Keratinocyte (primary cell): ENCODE measurements at regions not wholly inside any gene's neighbourhood (a gene's known extent, or its start where the extent isn't known, plus 50 kb on each side); places are given as distances from the start of the nearest gene placed in this dataset.

Experiments
- DNase-seq: peaks from one replicate; pipeline ENCODE4 v3.0.0-alpha.2; 2011; ENCODE audit warnings: low read depth, missing footprints, low spot score
- FAIRE-seq: peaks from 2 replicates; lab custom pipeline; 2011; peaks lifted over from hg19 to GRCh38; lab: Jason Lieb, UNC
- H2AFZ ChIP-seq: 2 replicates; pipeline ENCODE4 v1.6.0; 2012; ENCODE audit warnings: low read length, control low read depth, inconsistent platforms; ENCODE audit not compliant: control insufficient read depth
- H3K27ac ChIP-seq: 2 replicates; pipeline ENCODE4 v1.5.1; 2011; ENCODE audit warnings: low read length; ENCODE audit not compliant: control insufficient read depth, insufficient read depth
- H3K27me3 ChIP-seq: 3 replicates; pipeline ENCODE4 v1.6.0; 2011; ENCODE audit warnings: low read length; ENCODE audit not compliant: control insufficient read depth, insufficient read depth; ENCODE audit errors: extremely low read depth
- H3K36me3 ChIP-seq, 2 experiments: 2 replicates in 1 of 2; 3 replicates in 1 of 2; pipeline ENCODE4 v1.5.1; 2011; ENCODE audit warnings: low read length in 2 of 2, mild to moderate bottlenecking in 1 of 2; ENCODE audit not compliant: control insufficient read depth in 2 of 2, insufficient read depth in 2 of 2; ENCODE audit errors: extremely low read depth in 1 of 2
- H3K4me1 ChIP-seq: 3 replicates; pipeline ENCODE4 v1.5.1; 2011; ENCODE audit warnings: low read length; ENCODE audit not compliant: control insufficient read depth, insufficient read depth; ENCODE audit errors: extremely low read depth
- H3K4me2 ChIP-seq: 3 replicates; pipeline ENCODE4 v1.6.0; 2011; ENCODE audit warnings: low read depth, low read length; ENCODE audit not compliant: control insufficient read depth, insufficient read depth; ENCODE audit errors: extremely low read depth
- H3K4me3 ChIP-seq, 3 experiments: fragments of 200-600 bp in 1 of 3; sonication (generic) in 1 of 3; 2 replicates in 2 of 3; 3 replicates in 1 of 3; pipeline ENCODE4 v1.5.1; 2011 to 2016; ENCODE audit warnings: low read length in 3 of 3, mild to moderate bottlenecking in 3 of 3, control low read depth in 2 of 3, inconsistent platforms in 1 of 3, low read depth in 1 of 3, mixed read lengths in 1 of 3, mixed run types in 1 of 3, moderate library complexity in 1 of 3; ENCODE audit not compliant: control insufficient read depth in 2 of 3, insufficient read depth in 2 of 3; ENCODE audit errors: extremely low read depth in 1 of 3
- H3K79me2 ChIP-seq: 2 replicates; pipeline ENCODE4 v1.6.0; 2012; ENCODE audit warnings: low read length; ENCODE audit not compliant: control insufficient read depth, insufficient read depth
- H3K9ac ChIP-seq: 3 replicates; pipeline ENCODE4 v1.6.0; 2011; ENCODE audit warnings: low read length; ENCODE audit not compliant: control insufficient read depth, insufficient read depth; ENCODE audit errors: extremely low read depth
- H3K9me1 ChIP-seq: 3 replicates; pipeline ENCODE4 v1.6.0; 2011; ENCODE audit warnings: low read length; ENCODE audit not compliant: control insufficient read depth, insufficient read depth; ENCODE audit errors: extremely low read depth
- H3K9me3 ChIP-seq: 2 replicates; pipeline ENCODE4 v1.5.1; 2012; ENCODE audit warnings: low read depth, low read length; ENCODE audit not compliant: control insufficient read depth
- H4K20me1 ChIP-seq: 3 replicates; pipeline ENCODE4 v1.6.0; 2011; ENCODE audit warnings: low read length; ENCODE audit not compliant: control insufficient read depth, insufficient read depth; ENCODE audit errors: extremely low read depth
- CTCF ChIP-seq, 3 experiments: IDR thresholded peaks in 1 of 3; conservative IDR thresholded peaks in 1 of 3; optimal IDR thresholded peaks in 1 of 3; 2 replicates in 2 of 3; 3 replicates in 1 of 3; pipeline versions ENCODE3 to v1.5.1; 2011; ENCODE audit warnings: low read length in 3 of 3, mild to moderate bottlenecking in 3 of 3, moderate library complexity in 2 of 3, control low read depth in 1 of 3, inconsistent platforms in 1 of 3; ENCODE audit not compliant: insufficient read depth in 2 of 3; ENCODE audit errors: extremely low read depth in 1 of 3
- EZH2 ChIP-seq: IDR thresholded peaks from one replicate; pipeline ENCODE4 v1.6.1; 2012; ENCODE audit warnings: inconsistent platforms, mild to moderate bottlenecking, low read length, moderate library complexity
- dilution Hi-C: fragments of 300-500 bp; cut with MboI; formaldehyde crosslinking; loops from one replicate; pipeline ENCODE4 v1.7.0; 2020; ENCODE audit warnings: low sequenced_read_pairs; ENCODE audit not compliant: extremely low pct_ligation_motif_present

GRCh38 chr6:100269189-100269588 lies 195.5 kb downstream of the SIM1 start:
- no peak overlapping the region for H3K4me3 ChIP-seq
- H3K27ac ChIP-seq: no peak overlapping the region
- DNase-seq (no peak), FAIRE-seq (peak; percentile 39)
- no peak overlapping the region for H3K9ac ChIP-seq
- no peaks in the 10 kb centered on the region for H3K9me3 ChIP-seq
- H3K9me1 ChIP-seq: no peaks in the 10 kb centered on the region
- H3K4me1 ChIP-seq: peaks cover 10% of the 10 kb centered on the region
- peak overlapping the region; percentile 16 for H2AFZ ChIP-seq
- dilution Hi-C loops: no loop called here
- H4K20me1 ChIP-seq: no peaks in the 10 kb centered on the region
- H3K27me3 ChIP-seq: no peaks in the 10 kb centered on the region
- no peaks in the 10 kb centered on the region for H3K79me2 ChIP-seq
- TF ChIP-seq CTCF (optimal IDR thresholded peaks at IDR 0.05 in 1 of 3, IDR thresholded peaks at IDR 0.05 in 1 of 3, conservative IDR thresholded peaks at IDR 0.05 in 1 of 3; ENCODE audit: extremely low read depth in 1 of 3, insufficient read depth in 2 of 3, low read length in 3 of 3) (no peak), EZH2 (no peak)
- H3K36me3 ChIP-seq: no peaks in the 10 kb centered on the region
- H3K4me2 ChIP-seq: no peak overlapping the region

- no peak overlapping the region for H3K4me2 ChIP-seq
Measured at GRCh38 chr6:100268326-100268725, 196.4 kb downstream of the SIM1 start.

More at GRCh38 chr6:100268326-100268725, 196.4 kb downstream of the SIM1 start:
- Histone ChIP-seq H3K9ac (no peak overlapping the region), H4K20me1 (no peaks in the 10 kb centered on the region), H3K27ac (no peak overlapping the region), H3K27me3 (no peaks in the 10 kb centered on the region), H3K9me1 (no peaks in the 10 kb centered on the region), H3K4me3 (no peak overlapping the region), H2AFZ (no peak overlapping the region), H3K36me3 (no peaks in the 10 kb centered on the region), H3K79me2 (no peaks in the 10 kb centered on the region), H3K9me3 (no peaks in the 10 kb centered on the region), H3K4me1 (peaks cover 3% of the 10 kb centered on the region)
- TF ChIP-seq EZH2 (no peak), CTCF (optimal IDR thresholded peaks at IDR 0.05 in 1 of 3, IDR thresholded peaks at IDR 0.05 in 1 of 3, conservative IDR thresholded peaks at IDR 0.05 in 1 of 3; ENCODE audit: extremely low read depth in 1 of 3, insufficient read depth in 2 of 3, low read length in 3 of 3) (no peak)
- FAIRE-seq (no peak), DNase-seq (no peak)
- dilution Hi-C loops: no loop called here
